ENCODE measurements at regions not wholly inside any gene's neighbourhood (a gene's known extent, or its start where the extent isn't known, plus 50 kb on each side); places are given as distances from the start of the nearest gene placed in this dataset.
A peak's percentile ranks its signal among the peaks of the same experiment; 100 is the strongest.

DNA sequence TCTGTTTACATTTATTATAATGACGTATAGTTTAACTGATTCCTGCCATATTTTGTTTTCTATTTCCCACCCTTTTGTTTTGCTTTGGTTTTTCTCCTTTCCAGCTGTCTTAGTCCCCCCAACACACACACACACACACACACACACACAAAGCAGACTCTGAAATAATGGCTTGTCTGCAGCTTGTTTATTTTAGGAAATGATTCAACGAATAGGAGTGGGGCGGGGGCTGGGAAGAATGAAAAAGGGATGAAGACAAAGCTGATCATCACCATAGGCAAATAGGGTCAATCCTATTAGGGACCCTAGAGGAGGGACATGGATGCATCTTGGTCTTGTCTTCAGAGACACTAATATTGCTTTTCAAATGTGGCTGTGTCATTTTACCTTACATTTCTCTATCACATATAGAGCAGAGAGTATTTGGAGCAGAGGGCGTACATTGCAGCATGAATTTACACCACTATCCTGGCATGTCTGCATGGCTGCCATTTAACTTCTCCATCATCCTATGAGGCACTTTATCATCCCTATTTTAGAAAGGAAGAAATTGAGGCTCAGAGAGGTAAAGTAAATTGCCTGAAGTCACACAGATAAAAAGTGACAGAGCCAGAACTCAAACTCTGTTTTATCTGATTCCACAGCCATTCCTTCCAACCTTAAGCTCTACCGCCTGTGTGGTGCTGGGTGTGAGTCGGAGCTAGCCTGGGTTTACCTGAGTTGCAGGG lies 147.2 kb upstream of the TPM1 start:
- DNase-seq (ENCODE audit: low spot score): no peak
- Histone ChIP-seq H3K27ac (ENCODE audit: low read depth in 1 of 2, low read length in 2 of 2) (no peak overlapping the region), H3K9ac (ENCODE audit: low read depth in 1 of 2, low read length in 2 of 2) (no peak overlapping the region), H3K4me1 (ENCODE audit: control insufficient read depth in 4 of 4, insufficient read depth in 4 of 4, low read length in 3 of 4) (peaks cover 0 to 10% (median 5%) of the 10 kb centered on the region in 4 donors), H3K9me3 (ENCODE audit: control insufficient read depth in 4 of 4, low read length in 3 of 4) (no peaks in the 10 kb centered on the region), H3K36me3 (ENCODE audit: control insufficient read depth in 4 of 4, insufficient read depth in 3 of 4, low read depth in 1 of 4, low read length in 3 of 4) (no peaks in the 10 kb centered on the region), H3K27me3 (ENCODE audit: control insufficient read depth in 4 of 4, insufficient read depth in 4 of 4, low read length in 3 of 4) (no peaks in the 10 kb centered on the region), H3K4me3 (ENCODE audit: low read depth in 1 of 3, low read length in 3 of 3) (no peak overlapping the region)
- WGBS: 81% methylated on average over 6 of the region's 6 CpGs
- TF ChIP-seq TAF1 (conservative IDR thresholded peaks at IDR 0.05) (no peak), RAD21 (IDR thresholded peaks at IDR 0.05) (no peak), JUND (IDR thresholded peaks at IDR 0.05) (no peak), SP1 (IDR thresholded peaks at IDR 0.05) (no peak), NR2F2 (IDR thresholded peaks at IDR 0.05) (no peak), HNF4A (conservative IDR thresholded peaks at IDR 0.05) (no peak), REST (IDR thresholded peaks at IDR 0.05) (no peak)
- TF ChIP-seq, protein P1, sequence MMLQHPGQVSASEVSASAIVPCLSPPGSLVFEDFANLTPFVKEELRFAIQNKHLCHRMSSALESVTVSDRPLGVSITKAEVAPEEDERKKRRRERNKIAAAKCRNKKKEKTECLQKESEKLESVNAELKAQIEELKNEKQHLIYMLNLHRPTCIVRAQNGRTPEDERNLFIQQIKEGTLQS (IDR thresholded peaks at IDR 0.05): no peak
- TF ChIP-seq, protein P2, sequence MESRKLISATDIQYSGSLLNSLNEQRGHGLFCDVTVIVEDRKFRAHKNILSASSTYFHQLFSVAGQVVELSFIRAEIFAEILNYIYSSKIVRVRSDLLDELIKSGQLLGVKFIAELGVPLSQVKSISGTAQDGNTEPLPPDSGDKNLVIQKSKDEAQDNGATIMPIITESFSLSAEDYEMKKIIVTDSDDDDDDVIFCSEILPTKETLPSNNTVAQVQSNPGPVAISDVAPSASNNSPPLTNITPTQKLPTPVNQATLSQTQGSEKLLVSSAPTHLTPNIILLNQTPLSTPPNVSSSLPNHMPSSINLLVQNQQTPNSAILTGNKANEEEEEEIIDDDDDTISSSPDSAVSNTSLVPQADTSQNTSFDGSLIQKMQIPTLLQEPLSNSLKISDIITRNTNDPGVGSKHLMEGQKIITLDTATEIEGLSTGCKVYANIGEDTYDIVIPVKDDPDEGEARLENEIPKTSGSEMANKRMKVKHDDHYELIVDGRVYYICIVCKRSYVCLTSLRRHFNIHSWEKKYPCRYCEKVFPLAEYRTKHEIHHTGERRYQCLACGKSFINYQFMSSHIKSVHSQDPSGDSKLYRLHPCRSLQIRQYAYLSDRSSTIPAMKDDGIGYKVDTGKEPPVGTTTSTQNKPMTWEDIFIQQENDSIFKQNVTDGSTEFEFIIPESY (IDR thresholded peaks at IDR 0.05): no peak

- no peak overlapping the region for H3K4me3 ChIP-seq (ENCODE audit: low read depth in 1 of 3, low read length in 3 of 3)
- TF ChIP-seq, protein P1 (IDR thresholded peaks at IDR 0.05): no peak
- TF ChIP-seq YY1 (IDR thresholded peaks at IDR 0.05) (no peak), JUND (IDR thresholded peaks at IDR 0.05) (no peak), SP1 (IDR thresholded peaks at IDR 0.05) (no peak), GABPA (IDR thresholded peaks at IDR 0.05 in 1 of 2, conservative IDR thresholded peaks at IDR 0.05 in 1 of 2) (no peak), HNF4G (IDR thresholded peaks at IDR 0.05) (no peak), RXRA (IDR thresholded peaks at IDR 0.05) (no peak), RAD21 (IDR thresholded peaks at IDR 0.05) (no peak), MAX (IDR thresholded peaks at IDR 0.05) (no peak), TAF1 (conservative IDR thresholded peaks at IDR 0.05) (no peak), FOXA1 (IDR thresholded peaks at IDR 0.05) (no peak), FOXA2 (IDR thresholded peaks at IDR 0.05) (no peak), HNF4A (conservative IDR thresholded peaks at IDR 0.05) (no peak)
- TF ChIP-seq, protein P3, sequence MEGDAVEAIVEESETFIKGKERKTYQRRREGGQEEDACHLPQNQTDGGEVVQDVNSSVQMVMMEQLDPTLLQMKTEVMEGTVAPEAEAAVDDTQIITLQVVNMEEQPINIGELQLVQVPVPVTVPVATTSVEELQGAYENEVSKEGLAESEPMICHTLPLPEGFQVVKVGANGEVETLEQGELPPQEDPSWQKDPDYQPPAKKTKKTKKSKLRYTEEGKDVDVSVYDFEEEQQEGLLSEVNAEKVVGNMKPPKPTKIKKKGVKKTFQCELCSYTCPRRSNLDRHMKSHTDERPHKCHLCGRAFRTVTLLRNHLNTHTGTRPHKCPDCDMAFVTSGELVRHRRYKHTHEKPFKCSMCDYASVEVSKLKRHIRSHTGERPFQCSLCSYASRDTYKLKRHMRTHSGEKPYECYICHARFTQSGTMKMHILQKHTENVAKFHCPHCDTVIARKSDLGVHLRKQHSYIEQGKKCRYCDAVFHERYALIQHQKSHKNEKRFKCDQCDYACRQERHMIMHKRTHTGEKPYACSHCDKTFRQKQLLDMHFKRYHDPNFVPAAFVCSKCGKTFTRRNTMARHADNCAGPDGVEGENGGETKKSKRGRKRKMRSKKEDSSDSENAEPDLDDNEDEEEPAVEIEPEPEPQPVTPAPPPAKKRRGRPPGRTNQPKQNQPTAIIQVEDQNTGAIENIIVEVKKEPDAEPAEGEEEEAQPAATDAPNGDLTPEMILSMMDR (IDR thresholded peaks at IDR 0.05; ENCODE audit: low read depth, low read length, missing input control): no peak
- H3K4me1 ChIP-seq (ENCODE audit: control insufficient read depth in 4 of 4, insufficient read depth in 4 of 4, low read length in 3 of 4): peaks cover 0 to 10% (median 3%) of the 10 kb centered on the region in 4 donors
- DNase-seq (ENCODE audit: low spot score): no peak
- H3K27ac ChIP-seq (ENCODE audit: low read depth in 1 of 2, low read length in 2 of 2): peak overlapping the region in 1 of 2 donors; percentile 1
- no peaks in the 10 kb centered on the region for H3K27me3 ChIP-seq (ENCODE audit: control insufficient read depth in 4 of 4, insufficient read depth in 4 of 4, low read length in 3 of 4)
- WGBS: 42% methylated on average over 1 of the region's 1 CpG
- no peaks in the 10 kb centered on the region for H3K9me3 ChIP-seq (ENCODE audit: control insufficient read depth in 4 of 4, low read length in 3 of 4)
- no peaks in the 10 kb centered on the region for H3K36me3 ChIP-seq (ENCODE audit: control insufficient read depth in 4 of 4, insufficient read depth in 3 of 4, low read depth in 1 of 4, low read length in 3 of 4)
- H3K9ac ChIP-seq (ENCODE audit: low read depth in 1 of 2, low read length in 2 of 2): no peak overlapping the region
Measured at GRCh38 chr15:62895905-62896316, 146.6 kb upstream of the TPM1 start.

Data from liver (tissue), 8 donors.